Stimulated activated CD4-positive, alpha-beta T cell treated with anti-CD3 and anti-CD28 coated beads, Interleukin-2, amount 100 ng/mL, for 48 hours (primary cell): ENCODE measurements at regions not wholly inside any gene's neighbourhood (a gene's known extent, or its start where the extent isn't known, plus 50 kb on each side); places are given as distances from the start of the nearest gene placed in this dataset.
"Not testable (repeated sequence)": the region's sequence is repeated elsewhere in the genome, so short reads cannot be mapped to it uniquely, and the experiment has no call there.

Experiments
- DNase-seq, 2 donors: peaks; one replicate each; pipeline ENCODE4 v3.0.0-alpha.2; 2020

GRCh38 chr6:12348530-12349511 is 58.7 kb downstream of the EDN1 start:
- DNase-seq = no peak

- no peak for DNase-seq
These were observed 60.5 kb downstream of the EDN1 start for GRCh38 chr6:12350644-12351170.

- DNase-seq = no peak
These were observed 61.5 kb downstream of the EDN1 start for GRCh38 chr6:12351672-12352071.

GRCh38 chr6:12353731-12354130 is 63.6 kb downstream of the EDN1 start:
- DNase-seq = no peak

GRCh38 chr6:12354499-12354898 is 64.3 kb downstream of the EDN1 start:
- no peak for DNase-seq

GRCh38 chr6:12355354-12355753 is 65.2 kb downstream of the EDN1 start:
- DNase-seq = no peak

- no peak for DNase-seq
These were observed 66.3 kb downstream of the EDN1 start for GRCh38 chr6:12356431-12356830.

- no peak for DNase-seq
These were observed 67.1 kb downstream of the EDN1 start for GRCh38 chr6:12356983-12357972.

GRCh38 chr6:12359036-12359435 is 68.9 kb downstream of the EDN1 start:
- no peak for DNase-seq

- DNase-seq = no peak
These were observed 71.0 kb downstream of the EDN1 start for GRCh38 chr6:12361042-12361765.

- not testable (repeated sequence) for DNase-seq
These were observed 73.1 kb downstream of the EDN1 start for GRCh38 chr6:12363277-12363650.

- no peak for DNase-seq
These were observed 73.7 kb downstream of the EDN1 start for GRCh38 chr6:12363651-12364381.

GRCh38 chr6:12364621-12365020 is 74.5 kb downstream of the EDN1 start:
- no peak for DNase-seq

GRCh38 chr6:12366731-12367130 is 76.6 kb downstream of the EDN1 start:
- DNase-seq = no peak

GRCh38 chr6:12367412-12367811 is 77.3 kb downstream of the EDN1 start:
- DNase-seq = no peak

- DNase-seq = no peak
These were observed 79.2 kb downstream of the EDN1 start for GRCh38 chr6:12369355-12369754.

- DNase-seq = no peak
These were observed 79.7 kb downstream of the EDN1 start for GRCh38 chr6:12369781-12370262.

- DNase-seq = no peak
These were observed 81.0 kb downstream of the EDN1 start for GRCh38 chr6:12371151-12371550.

- DNase-seq = no peak
These were observed 81.5 kb downstream of the EDN1 start for GRCh38 chr6:12371641-12372146.

- DNase-seq = no peak
These were observed 89.0 kb downstream of the EDN1 start for GRCh38 chr6:12379181-12379580.

GRCh38 chr6:12381587-12381986 is 91.4 kb downstream of the EDN1 start:
- no peak for DNase-seq
